Astrocyte of the spinal cord (primary cell): ENCODE measurements at regions not wholly inside any gene's neighbourhood (a gene's known extent, or its start where the extent isn't known, plus 50 kb on each side); places are given as distances from the start of the nearest gene placed in this dataset.
"Not testable (repeated sequence)": the region's sequence is repeated elsewhere in the genome, so short reads cannot be mapped to it uniquely, and the experiment has no call there.

ENCODE experiments used
- DNase-seq: peaks from one replicate; pipeline ENCODE4 v3.0.0; 2011; ENCODE audit warnings: low read depth, low spot score
- H3K4me3 ChIP-seq: 2 replicates; pipeline ENCODE4 v1.5.1; 2011; ENCODE audit warnings: low read depth, mild to moderate bottlenecking, low read length, moderate library complexity
- CTCF ChIP-seq: IDR thresholded peaks from 2 replicates; pipeline ENCODE4 v1.5.1; 2012; ENCODE audit warnings: low read depth, mild to moderate bottlenecking, low read length, inconsistent platforms
- in situ Hi-C: cut with HindIII; loops from 2 replicates; pipeline ENCODE4 v1.10.0; 2017; ENCODE audit warnings: low sequenced_read_pairs

GRCh38 chr9:22508354-22508753, 61.7 kb downstream of the DMRTA1 start:
- DNase-seq, H3K4me3 ChIP-seq, in situ Hi-C loops: not testable (repeated sequence)

- no peak overlapping the region for H3K4me3 ChIP-seq
- DNase-seq: no peak
- TF ChIP-seq CTCF: no peak
- in situ Hi-C loops: no loop called here
These were observed 62.2 kb downstream of the DMRTA1 start for GRCh38 chr9:22508790-22509189.

- no peak for TF ChIP-seq CTCF
- DNase-seq: no peak
- in situ Hi-C loops: no loop called here
- H3K4me3 ChIP-seq: no peak overlapping the region
These were observed 65.9 kb downstream of the DMRTA1 start for GRCh38 chr9:22512495-22512894.

- in situ Hi-C loops: no loop called here
- no peak for DNase-seq
- no peak overlapping the region for H3K4me3 ChIP-seq
- no peak for TF ChIP-seq CTCF
These were observed 68.2 kb downstream of the DMRTA1 start for GRCh38 chr9:22514871-22515270.

- DNase-seq: no peak
- no peak for TF ChIP-seq CTCF
- H3K4me3 ChIP-seq: no peak overlapping the region
- in situ Hi-C loops: no loop called here
These were observed 75.6 kb downstream of the DMRTA1 start for GRCh38 chr9:22522206-22522740.

- TF ChIP-seq CTCF: peak; percentile 35
- peak; percentile 22 for DNase-seq
- no peak overlapping the region for H3K4me3 ChIP-seq
- in situ Hi-C loops: no loop called here
These were observed 81.9 kb downstream of the DMRTA1 start for GRCh38 chr9:22528485-22528884.

- no peak for TF ChIP-seq CTCF
- in situ Hi-C loops: no loop called here
- peak; percentile 10 for DNase-seq
- H3K4me3 ChIP-seq: no peak overlapping the region
These were observed 83.0 kb downstream of the DMRTA1 start for GRCh38 chr9:22529426-22530199.
